ENCODE measurements at regions not wholly inside any gene's neighbourhood (a gene's known extent, or its start where the extent isn't known, plus 50 kb on each side); places are given as distances from the start of the nearest gene placed in this dataset.
"Not testable (repeated sequence)": the region's sequence is repeated elsewhere in the genome, so short reads cannot be mapped to it uniquely, and the experiment has no call there.

DNA sequence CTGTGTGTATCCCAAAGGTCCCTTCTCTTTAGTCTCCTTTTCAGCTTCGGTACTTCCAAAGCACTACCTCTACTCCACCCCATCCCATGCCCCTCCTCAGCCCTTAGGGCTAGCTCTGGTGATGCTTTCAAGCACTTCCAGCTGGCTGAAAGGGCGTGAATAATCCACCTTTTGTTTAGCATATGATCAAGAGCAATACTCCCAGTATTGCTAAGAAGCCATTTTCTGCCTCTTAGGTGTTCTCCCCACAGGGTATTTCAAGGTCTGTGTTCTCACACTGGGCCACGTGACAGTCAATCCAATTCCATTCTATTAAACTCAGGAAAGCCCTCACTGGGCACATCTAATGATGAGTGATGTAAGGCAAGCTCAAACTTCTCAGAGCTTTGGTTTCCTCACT is 298.5 kb upstream of the PROX1 start:
- no peak for DNase-seq

DNA sequence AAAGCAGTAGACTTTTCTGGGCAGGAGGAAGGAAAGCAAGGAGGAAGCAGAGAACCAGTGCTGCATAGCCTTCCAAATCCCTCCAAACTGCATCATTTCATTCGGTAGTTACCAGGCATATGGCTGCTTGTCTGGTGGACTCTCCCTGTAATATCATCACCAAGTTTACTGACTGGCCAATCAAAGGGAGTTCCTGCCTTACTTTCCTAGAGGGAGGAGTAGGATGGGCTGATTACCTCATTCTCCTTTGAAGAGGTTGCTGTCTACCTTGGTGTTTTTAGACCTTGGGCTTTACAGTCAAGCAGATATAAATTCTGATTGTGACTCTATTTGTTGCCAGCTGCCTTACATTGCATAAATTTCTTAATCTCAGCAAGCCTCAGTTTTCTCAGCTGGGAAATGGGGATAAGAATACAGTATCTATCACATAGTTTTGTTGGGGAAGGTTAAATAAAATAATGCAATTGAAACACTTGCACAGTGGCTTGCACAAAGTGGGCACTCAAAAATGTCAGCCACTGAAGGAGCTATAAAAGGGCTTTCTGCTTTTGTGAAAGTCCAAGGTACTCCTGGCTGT is 297.3 kb upstream of the PROX1 start:
- DNase-seq = no peak

DNA sequence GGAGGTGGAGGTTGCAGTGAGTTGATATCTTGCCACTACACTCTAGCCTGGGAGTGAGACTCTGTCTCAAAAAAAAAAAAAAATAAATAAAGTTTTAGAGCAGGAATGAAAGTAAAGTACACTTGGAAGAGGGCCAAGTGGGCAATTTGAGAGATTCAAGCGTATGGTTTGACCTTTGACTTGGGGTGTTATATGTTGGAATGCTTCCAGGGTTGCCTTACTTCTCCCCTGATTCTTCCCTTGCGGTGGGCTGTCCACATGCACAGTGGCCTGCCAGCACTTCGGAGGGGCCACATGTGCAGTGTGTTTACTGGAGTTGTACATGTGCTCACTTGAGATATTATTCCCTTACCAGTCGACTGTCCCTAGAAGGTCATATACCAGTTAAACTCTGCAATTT is 295.5 kb upstream of the PROX1 start:
- DNase-seq = no peak

DNA sequence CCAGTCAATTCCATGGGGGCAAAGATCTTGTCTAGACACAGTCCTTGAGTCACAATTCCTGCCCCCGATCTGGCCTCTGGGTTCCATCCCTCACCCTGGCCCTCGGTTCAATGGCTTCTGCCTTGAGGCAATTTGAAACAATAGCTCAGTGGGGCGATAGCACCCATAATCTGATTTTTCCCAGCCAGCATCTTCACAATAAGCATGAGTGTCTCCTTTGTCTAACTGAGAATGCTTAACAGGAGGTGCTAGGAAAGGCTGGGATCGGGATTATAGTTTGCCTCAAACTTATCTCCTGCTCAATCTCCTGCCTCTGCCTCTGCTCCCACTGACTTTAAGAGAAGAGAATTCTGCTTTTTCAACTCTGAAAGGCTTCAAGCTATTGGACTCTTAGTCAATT is 293.9 kb upstream of the PROX1 start:
- DNase-seq = no peak

DNA sequence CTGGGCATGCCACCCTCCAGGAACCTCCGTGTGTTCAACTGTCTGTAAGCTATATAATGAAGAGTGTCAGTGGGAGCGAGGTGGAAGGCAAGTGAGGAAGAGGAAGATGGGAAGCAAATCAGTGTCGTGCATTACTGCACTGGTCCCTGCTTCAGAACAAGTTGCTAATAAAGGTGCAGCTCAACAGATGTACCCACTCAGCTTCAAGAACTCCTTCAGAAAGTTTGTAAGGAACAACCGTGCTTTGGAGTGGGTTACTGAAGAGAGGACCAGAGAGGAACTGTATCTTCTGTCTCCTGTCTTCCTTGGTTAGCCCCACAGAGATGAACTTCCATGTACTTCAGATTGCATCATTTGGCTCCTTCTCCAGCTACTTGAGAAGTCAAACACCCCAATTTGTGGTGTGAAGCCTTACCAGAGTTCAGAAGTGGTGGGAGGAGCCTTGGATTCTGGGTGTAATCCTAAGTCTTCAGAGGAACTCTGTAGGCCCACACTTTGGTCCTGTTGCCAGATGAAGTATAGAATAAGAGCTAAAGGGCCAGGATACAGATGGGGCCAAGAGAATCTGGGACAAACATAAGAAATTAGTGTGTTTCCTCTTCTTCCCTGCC is 290.5 kb upstream of the PROX1 start:
- DNase-seq = no peak

DNA sequence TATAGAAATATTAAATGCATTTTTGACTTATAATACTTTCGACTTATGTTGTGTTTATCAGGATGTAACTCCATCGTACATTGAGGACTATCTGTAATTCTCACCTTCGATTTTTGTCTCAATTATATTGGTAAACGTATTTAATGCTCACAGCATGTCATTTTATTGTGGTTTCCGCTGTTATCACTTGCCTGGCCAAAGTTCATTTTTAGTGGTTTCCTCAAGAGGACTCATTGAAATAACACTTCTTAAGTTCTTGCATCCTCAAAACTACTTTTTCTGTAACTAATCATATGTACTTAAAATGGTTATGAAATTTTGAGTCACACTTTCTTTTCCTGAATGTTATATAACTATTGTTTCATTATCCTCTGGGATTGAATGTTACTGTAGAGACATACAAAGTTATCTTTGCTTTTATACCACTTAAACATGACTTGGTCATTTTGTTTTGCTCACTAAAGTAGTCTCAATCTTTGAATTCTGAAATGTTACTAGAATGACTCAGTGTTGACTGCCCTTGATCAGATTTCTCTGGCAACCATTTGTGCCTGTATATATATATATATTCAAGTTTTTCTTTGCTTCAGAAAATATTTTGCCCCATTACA is 289.6 kb upstream of the PROX1 start:
- DNase-seq = no peak

DNA sequence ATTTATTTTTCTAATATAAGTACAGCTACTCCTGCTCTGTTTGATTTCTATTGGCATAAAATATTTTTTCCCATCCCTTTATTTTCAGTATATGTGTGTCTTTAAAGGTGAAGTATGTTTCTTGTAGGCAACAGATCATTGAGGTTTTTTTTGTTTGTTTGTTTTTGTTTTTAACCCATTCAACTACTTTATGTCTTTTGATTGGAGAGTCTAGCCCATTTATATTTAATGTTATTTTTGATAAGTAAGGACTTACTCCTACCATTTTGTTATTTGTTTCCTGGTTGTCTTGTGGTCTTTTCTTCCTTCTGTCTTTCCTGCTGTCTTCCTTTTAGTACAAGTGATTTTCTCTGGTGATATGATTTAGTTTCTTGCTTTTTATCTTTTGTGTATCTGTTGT is 285.1 kb upstream of the PROX1 start:
- DNase-seq = no peak

DNA sequence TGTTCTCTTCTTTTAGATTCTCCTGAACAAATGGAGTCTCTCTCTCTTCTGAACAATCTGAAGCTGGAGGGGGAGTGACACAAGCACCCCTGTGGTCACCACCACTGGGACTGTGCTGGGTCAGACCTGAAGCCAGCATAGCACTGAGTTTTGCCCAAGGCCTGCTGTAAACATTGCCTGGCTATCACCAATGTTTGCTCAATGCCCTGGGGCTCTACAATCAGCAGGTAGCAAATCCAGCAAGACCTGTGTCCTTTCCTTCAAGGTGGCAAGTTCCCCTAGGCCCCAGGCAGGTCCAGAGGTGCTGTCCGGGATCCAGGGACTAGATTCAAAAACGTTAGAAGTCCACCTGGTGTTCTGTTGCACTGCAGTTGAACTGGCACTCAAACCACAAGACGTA is 282.8 kb upstream of the PROX1 start:
- no peak for DNase-seq

DNA sequence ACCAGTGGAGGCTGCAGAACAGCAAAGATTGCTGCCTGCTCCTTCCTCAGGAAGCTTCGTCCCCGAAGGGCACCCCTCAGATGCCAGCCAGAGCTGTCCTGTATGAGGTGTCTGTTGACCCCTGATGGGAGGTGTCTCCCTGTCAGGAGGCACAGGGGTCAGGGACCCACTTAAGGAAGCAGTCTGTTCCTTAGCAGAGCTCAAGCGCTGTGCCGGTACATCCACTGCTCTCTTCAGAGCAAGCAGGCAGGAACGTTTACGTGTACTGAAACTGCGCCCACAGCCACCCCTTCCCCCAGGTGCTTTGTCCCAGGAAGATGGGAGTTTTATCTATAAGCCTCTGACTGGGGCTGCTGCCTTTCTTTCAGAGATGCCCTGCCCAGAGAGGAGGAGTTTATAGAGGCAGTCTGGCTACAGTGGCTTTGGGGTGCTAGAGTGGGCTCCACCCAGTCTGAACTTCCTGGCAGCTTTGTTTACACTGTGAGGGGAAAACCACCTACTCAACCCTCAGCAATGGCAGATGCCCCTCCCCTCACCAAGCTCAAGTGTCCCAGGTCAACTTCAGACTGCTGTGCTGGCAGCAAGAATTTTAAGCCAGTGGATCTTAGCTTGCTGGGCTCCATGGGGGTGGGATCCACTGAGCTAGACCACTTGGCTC is 275.8 kb upstream of the PROX1 start:
- DNase-seq = not testable (repeated sequence)

DNA sequence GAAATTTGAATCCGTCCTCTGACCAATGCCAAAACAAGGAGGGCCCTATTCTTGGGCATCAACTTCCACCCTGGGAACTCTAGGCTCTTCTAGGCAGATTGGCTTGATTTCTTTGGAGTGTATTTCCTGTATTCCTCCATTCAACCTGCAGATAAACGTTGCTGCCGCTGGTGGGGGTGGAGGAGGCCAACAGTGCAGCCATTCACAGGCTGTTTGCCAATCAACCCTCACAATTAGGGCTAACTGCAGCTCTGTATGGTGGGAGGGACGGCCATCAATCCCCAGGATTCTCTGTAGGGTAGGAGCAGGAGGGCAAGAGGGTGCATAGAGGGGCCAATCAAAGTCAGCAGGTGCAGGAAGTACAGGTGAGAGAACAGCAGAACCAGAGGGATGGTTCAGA is 273.1 kb upstream of the PROX1 start:
- peak; percentile 50 for DNase-seq

DNA sequence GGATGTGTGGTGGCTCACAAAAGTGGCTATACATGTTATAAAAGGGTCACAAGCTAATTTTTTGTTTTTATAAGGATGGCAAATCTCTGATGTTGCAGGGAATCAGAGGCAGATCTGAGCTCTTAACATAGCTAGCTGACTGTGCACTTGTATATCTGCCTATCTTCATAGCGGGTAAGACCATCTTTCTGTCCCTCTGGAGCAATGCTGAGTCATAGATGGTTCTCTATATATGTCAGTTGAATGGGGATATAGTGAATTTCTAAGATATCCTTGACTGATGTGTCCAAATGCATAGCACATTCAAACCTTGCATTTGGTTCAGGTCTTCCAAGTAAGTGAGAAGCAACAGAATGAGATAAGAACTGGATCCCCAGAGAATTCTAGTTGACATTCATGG is 272.6 kb upstream of the PROX1 start:
- DNase-seq = no peak

DNA sequence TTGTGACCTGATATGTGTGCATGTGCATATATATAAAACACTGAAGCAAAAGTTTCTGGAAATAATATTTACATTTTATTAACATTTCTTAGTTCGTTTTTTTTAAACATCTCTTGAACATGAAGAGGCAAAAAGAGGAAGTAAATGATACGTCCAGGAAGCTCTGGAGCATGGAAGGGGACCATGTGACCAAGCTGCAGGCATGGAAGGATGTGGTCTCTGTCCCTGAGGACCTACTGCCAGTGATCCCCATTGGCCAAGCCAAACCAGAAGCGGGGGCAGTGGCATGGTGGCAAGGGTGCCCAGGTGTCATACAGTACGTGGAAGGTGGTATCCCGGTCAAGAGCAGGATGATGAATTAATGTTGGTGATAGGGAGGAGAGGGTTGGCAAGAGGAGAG is 268.3 kb upstream of the PROX1 start:
- DNase-seq = no peak

DNA sequence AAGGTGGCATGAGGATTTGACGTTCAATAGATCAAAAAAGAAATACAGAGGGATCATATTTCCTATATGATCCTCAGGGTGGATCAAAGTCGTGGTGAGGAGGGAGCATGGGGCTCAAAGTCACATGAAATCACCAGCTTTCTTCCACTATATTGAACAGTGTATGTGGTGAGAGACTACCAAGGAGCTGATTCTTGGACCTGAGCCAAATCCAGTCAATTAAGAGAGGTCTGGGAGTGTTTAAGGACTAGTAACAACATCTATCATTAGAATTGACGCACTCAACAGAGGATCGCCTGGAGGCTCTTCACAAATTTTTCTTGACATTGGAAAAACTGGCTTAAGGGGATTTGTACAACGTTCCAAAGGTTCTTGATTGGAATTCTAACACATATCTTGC is 267.7 kb upstream of the PROX1 start:
- DNase-seq = no peak

DNA sequence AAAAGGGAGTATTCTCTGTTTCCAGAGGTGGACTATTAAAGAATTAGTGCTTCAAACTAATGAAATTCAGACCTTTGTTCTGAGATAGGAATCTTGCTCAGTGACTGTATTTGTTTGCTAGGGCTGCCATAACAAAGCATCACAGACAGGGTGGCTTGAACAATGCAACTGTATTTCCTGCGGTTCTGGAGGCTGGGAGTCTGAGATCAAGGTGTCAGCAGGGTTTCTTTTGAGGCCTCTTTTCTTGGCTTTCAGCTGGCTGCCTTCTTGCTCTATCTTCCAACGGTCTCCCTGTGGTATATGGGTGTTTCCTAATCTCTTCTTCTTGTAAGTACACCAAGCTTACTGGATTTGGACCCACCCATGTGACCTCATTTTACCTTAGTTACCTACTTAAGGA is 264.6 kb upstream of the PROX1 start:
- no peak for DNase-seq

DNA sequence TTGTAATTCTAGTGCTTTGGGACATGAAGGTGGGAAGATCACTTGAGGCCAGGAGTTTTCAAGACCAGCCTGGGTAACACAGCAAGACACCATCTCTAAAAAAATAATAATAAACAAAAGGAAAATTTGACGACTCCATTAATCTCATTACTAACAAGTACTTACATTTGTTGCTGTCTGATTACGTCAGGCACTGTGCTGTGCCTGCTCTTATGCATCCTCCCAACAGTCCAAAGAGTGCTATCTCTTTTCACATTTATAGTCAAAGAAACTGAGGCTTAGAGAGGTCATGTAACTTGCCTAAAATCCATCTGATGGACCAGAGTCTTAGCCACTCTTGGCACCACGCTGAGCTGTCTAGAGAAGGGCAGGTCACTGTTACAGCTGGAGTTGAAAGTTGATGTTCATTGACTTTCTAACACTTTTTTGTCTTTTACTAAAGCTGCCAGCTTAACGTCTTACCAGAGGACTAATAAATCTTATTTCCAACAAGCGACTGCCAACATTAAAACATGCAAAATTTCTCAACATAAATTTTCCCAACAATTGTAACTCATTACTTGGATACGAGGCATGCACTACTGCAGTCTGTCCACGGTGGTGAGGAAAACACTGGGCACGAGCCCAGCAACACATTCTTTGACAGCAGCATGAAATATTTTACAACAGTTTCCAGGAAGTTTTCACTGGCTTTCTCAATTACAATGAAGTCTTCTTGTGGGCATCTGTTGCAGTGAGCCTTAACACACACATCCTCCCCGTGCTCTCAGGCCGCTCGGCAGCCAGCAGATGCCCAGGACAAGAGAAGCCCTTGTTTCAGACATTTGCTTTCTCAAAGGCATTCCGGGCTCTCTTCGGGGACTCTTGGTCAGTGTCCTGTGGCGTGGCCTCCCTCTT is 262.9 kb upstream of the PROX1 start:
- DNase-seq = no peak

DNA sequence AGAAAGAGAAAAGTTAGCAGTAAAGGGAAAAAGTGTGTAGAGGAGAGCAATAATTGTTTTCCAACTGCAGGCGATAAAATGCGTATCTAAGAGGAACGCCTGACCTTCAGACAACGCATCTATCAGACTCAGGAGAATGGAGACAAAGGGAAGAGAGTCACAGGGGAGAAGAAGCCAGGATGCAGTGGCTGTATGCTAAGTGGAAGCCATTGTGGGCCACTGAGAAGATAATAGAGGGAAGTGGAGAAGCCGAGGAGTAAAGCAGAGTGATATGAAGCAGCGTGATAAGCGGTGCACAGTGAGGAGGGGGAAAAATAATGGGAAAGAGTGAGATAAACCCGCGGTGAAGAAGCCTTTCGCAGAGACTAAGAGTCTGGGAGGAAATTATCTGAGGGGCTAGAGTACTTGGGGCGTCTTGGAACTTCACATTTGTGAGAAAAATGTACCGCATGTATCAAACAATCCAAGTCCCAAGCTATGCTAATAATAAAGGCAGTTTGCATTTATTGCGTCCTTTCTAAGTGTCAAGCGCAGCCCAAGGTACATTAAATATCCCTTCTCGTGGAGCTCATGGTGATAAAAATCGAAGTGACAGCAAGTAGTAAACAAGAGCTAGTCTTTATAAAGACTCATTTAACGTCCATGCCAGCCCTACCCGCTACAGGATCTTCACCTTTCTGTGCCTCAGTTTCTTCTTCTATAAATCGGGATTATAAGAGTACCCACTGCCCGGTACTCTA is 259.8 kb upstream of the PROX1 start:
- no peak for DNase-seq

DNA sequence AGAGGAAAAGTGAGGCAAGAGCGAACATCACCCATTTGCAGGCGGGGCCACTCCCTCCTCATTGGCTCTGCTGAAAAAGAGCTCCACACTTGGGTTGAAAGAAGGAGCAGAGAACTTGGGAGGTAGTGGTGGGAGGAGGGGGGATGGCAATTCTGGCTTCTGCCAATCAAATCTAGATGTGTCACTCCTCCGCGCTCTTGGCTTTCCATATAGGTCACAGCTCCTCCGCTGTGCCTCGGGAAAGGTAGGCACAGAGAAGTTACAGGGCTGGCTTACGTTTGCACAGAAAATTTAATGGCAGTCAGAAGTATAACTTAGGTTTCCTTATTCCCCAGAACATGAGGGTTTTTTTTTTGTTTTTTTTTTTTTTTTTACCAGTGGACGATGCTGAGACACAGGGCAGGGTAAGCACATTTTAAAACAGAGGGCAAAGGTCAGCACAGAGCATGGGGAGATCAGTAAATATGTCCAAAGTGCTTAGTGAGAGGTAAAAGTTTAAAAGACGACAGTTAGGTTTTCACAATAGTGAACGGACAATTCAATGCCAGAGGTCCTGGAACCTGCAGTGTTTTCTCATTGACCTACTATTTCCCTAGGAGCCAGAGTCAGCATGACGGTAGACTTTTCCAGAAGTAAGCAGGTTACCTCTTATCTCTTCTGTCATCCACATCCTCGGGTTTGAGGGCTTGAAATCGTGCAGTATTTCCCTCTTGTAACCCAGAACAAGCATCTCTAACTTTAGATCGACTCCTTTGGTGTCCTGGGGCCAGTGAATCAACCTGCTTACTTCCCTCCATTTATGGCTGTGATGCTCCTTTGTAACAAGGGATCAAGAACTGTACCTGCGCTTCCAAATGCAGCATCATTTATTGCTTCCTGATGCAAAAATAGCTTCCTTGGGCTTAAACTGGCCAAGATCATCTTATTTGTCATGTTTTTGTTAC is 258.9 kb upstream of the PROX1 start:
- no peak for DNase-seq

DNA sequence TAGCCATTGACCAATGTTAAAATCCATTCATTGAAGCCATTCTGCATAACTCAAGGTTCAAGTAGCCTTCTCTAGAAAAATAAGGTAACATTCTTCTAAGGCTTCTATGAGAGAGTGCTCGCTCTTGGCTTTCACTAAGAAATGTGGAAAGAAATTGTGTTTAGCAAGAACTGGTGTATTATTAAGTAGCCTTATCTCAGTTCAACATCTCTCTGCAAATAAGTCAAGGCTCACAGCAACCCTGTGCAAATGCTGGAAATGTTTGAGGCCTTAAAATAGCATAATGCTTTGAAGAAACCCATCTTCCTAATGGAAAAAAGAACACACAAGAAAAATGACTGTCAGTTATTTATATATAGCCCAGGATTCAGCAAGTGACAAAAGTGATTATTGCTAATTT is 254.1 kb upstream of the PROX1 start:
- DNase-seq = no peak

DNA sequence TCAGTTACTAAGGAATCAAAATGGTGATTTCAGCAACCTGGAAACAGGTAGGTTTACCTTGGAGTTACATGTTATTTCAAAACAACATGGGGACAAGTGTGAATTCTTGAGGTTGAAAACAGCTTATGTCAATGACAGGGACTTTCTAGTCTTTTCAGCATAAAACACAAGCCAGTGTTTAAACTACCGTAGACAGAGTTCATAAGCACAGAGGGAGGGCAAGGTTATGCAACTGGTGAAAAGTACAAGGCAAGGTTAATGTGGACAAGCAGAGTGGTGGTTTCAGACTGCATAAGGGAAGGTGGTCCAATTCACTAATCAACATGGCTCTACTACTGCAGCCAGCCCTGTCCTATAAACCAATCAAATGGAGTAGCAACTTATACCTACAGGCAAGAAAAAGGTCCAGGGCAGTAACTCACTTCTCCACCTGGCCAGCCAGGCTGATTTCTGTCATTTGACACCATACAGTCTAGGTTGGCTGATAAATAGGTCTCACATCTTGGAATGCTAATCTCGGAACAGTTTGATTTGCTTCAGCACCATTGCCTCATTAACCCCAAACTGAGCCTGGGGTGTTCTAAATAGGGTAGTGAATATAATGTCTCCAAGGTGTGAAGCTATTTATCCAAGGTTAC is 250.3 kb upstream of the PROX1 start:
- no peak for DNase-seq

DNA sequence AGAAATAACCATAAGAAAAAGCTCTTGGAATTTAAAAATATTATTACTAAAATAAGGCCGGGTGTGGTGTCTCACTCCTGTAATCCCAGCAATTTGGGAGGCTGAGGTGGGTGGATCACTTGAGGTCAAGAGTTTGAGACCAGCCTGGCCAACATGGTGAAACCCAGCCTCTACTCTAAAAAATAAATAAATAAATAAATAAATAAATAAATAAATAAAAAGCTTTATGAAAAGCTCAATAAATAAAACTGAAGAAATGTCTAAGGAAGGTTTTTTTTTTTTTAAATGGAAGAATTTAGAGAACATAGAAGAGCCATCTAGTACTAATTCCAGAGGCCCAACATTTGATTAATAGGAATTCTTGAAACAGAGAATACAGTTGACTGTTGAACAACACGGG is 249.1 kb upstream of the PROX1 start:
- DNase-seq = no peak

DNA sequence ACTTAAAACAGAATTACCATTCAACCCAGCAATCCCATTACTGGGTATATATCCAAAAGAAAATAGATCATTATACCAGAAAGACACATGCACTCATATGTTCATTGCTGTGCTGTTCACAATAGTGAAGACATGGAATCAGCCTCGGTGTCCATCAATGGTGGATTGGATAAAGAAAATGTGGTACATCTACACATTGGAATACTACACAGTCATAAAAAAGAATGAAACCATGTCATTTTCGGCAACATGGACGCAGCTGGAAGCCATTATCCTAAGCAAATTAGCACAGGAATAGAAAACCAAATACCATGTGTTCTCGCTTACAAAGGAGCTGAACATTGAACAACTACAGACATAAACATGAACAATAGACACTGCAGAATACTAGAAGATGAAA is 244.8 kb upstream of the PROX1 start:
- no peak for DNase-seq
